B cell (primary cell): ENCODE measurements at regions not wholly inside any gene's neighbourhood (a gene's known extent, or its start where the extent isn't known, plus 50 kb on each side); places are given as distances from the start of the nearest gene placed in this dataset.

Experiments used
- ATAC-seq: fragments of 200-7000 bp; cut with Tn5 transposase; one replicate; pipeline ENCODE4 v1.10.0; 2021; ENCODE audit warnings: low read depth, mild to moderate bottlenecking, moderate number of reproducible peaks, moderate library complexity
- CTCF ChIA-PET: fragments of 350-600 bp; sonication (Branson Sonifier 250); formaldehyde crosslinking; loops from one replicate; lab custom pipeline; 2021; ENCODE audit warnings: antibody characterized with exemption, inconsistent platforms; lab: Charles Lee
- POLR2A ChIA-PET: fragments of 350-600 bp; sonication (Branson Sonifier 250); formaldehyde crosslinking; loops from one replicate; lab custom pipeline; 2021; ENCODE audit warnings: antibody characterized with exemption; lab: Charles Lee
- DNase-seq: peaks from one replicate; pipeline ENCODE4 v3.0.0; 2013
- H2AFZ ChIP-seq: 2 replicates; pipeline ENCODE4 v1.6.1; 2012; ENCODE audit warnings: mild to moderate bottlenecking, low read depth, low read length; ENCODE audit not compliant: insufficient read depth, poor library complexity, severe bottlenecking
- H3K27ac ChIP-seq, 2 donors: 1 replicate in 1 of 2; 2 replicates in 1 of 2; pipeline ENCODE4 v1.5.1; 2012 to 2013; ENCODE audit warnings: low read length in 2 of 2, mild to moderate bottlenecking in 2 of 2, moderate library complexity in 1 of 2
- H3K27me3 ChIP-seq, 4 experiments: fragments of 200-600 bp in 1 of 4; sonication (generic) in 1 of 4; replicated peaks in 1 of 4; 1 replicate in 2 of 4; 2 replicates in 2 of 4; pipeline versions ENCODE4 v1.6.1 to v1.7.0; 2013 to 2016; ENCODE audit warnings: low read length in 3 of 4, mild to moderate bottlenecking in 2 of 4, mixed read lengths in 1 of 4, moderate library complexity in 1 of 4; ENCODE audit not compliant: insufficient read depth in 4 of 4, control insufficient read depth in 3 of 4; ENCODE audit errors: control extremely low read depth in 1 of 4
- H3K36me3 ChIP-seq, 2 experiments: replicated peaks in 1 of 2; 1 replicate in 1 of 2; 2 replicates in 1 of 2; pipeline versions ENCODE4 v1.6.1 to v1.7.1; 2013; ENCODE audit warnings: low read length in 1 of 2; ENCODE audit not compliant: insufficient read depth in 2 of 2, control insufficient read depth in 1 of 2; ENCODE audit errors: control extremely low read depth in 1 of 2, extremely low read depth in 1 of 2
- H3K4me1 ChIP-seq, 2 donors: fragments of 200-600 bp in 1 of 2; sonication (generic) in 1 of 2; 1 replicate in 1 of 2; 2 replicates in 1 of 2; pipeline versions ENCODE4 v1.5.1 to v1.6.1; 2013 to 2017; ENCODE audit warnings: low read length in 2 of 2; ENCODE audit not compliant: control insufficient read depth in 2 of 2, insufficient read depth in 2 of 2
- H3K4me2 ChIP-seq: replicated peaks from 2 replicates; pipeline ENCODE3; 2012; ENCODE audit warnings: mild to moderate bottlenecking, low read depth, low read length; ENCODE audit not compliant: poor library complexity, severe bottlenecking
- H3K4me3 ChIP-seq, 5 experiments: fragments of 200-600 bp in 1 of 5; sonication (generic) in 1 of 5; 1 replicate in 3 of 5; 2 replicates in 2 of 5; pipeline versions ENCODE4 v1.5.1 to v1.7.0; 2011 to 2016; ENCODE audit warnings: low read length in 4 of 5, mild to moderate bottlenecking in 4 of 5, low read depth in 2 of 5, control low read depth in 1 of 5, moderate library complexity in 1 of 5; ENCODE audit not compliant: insufficient read depth in 1 of 5; ENCODE audit errors: control extremely low read depth in 1 of 5, extremely low read depth in 1 of 5
- H3K79me2 ChIP-seq: fragments of 200-600 bp; sonication (generic); one replicate; pipeline ENCODE4 v1.6.0; 2016; ENCODE audit warnings: low read length; ENCODE audit not compliant: control insufficient read depth, insufficient read depth
- H3K9ac ChIP-seq: fragments of 200-600 bp; sonication (generic); 2 replicates; pipeline ENCODE4 v1.6.1; 2017; ENCODE audit warnings: mild to moderate bottlenecking, low read length, moderate library complexity
- H3K9me3 ChIP-seq, 3 donors: one replicate each; pipeline versions ENCODE4 v1.6.1 to v1.7.1; 2013; ENCODE audit warnings: low read length in 2 of 3; ENCODE audit not compliant: control insufficient read depth in 2 of 3, insufficient read depth in 1 of 3; ENCODE audit errors: control extremely low read depth in 1 of 3
- H4K20me1 ChIP-seq: 2 replicates; pipeline ENCODE4 v1.6.0; 2012; ENCODE audit warnings: mild to moderate bottlenecking, low read length; ENCODE audit not compliant: insufficient read depth, control insufficient read depth, poor library complexity, severe bottlenecking
- H3K27ac Mint-ChIP-seq: one replicate; pipeline ENCODE4 v1.8.0; 2021; ENCODE audit warnings: mixed read lengths
- H3K27me3 Mint-ChIP-seq: one replicate; pipeline ENCODE4 v1.8.0; 2021; ENCODE audit warnings: mixed read lengths
- H3K4me1 Mint-ChIP-seq: one replicate; pipeline ENCODE4 v1.8.0; 2021; ENCODE audit warnings: mixed read lengths
- H3K4me3 Mint-ChIP-seq: one replicate; pipeline ENCODE4 v1.8.0; 2021; ENCODE audit warnings: mixed read lengths
- H3K9me3 Mint-ChIP-seq: one replicate; pipeline ENCODE4 v1.8.0; 2022; ENCODE audit warnings: mixed read lengths; ENCODE audit not compliant: insufficient read depth
- EZH2 ChIP-seq: IDR thresholded peaks from 2 replicates; pipeline ENCODE4 v1.6.1; 2012; ENCODE audit warnings: borderline replicate concordance, low read depth, mild to moderate bottlenecking, moderate library complexity, low read length; ENCODE audit not compliant: insufficient read depth, poor library complexity, severe bottlenecking
- WGBS: methylation state at CpG from one replicate; pipeline ENCODE4 v1.1.5; 2013; ENCODE audit warnings: missing lambda C conversion rate; ENCODE audit not compliant: insufficient coverage; 5-methylcytosine and 5-hydroxymethylcytosine counted together
- intact Hi-C: fragments of 100-400 bp; cut with micrococcal nuclease; formaldehyde crosslinking; loops from one replicate; pipeline ENCODE4 v1.10.0; 2022
- TF ChIP-seq, protein P1 (sequence below): fragments of 200-600 bp; IDR thresholded peaks from one replicate; pipeline ENCODE4 v1.8.0; 2022; ENCODE audit warnings: antibody characterized with exemption, mild to moderate bottlenecking

DNA sequence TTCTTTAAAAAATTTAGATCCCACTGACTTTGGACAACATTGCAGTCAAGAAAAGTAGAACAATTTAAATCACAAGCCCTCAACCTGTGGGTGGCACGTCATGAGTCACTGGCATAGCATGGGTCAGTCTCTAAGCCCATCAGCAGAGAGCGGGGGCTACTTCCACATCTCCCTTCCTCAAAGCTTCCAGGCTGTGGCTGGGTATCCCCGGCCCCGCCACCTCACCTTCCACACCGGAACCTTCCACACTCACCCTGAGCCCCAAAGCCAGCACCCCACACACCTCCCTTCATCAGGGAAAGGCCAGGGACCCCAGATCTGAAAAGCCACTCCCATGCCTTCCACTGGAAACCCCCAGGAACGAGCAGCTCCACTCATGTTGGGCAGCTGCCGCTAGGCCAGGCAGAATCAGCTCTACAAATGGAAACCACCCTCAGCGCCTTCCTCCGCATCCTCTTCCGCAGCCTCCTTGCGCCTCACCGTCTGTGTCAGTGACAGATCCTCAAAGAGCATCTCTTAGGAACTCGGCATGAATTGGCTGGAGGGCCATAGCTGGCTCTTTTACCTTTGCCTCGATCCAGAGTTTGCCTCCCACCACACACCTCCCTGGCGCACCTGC is 156.5 kb downstream of the ERCC6L2 start:
- ChIA-PET CTCF (no interaction called here), POLR2A (no interaction called here)
- Histone ChIP-seq H3K9ac (no peak overlapping the region), H3K4me3 (no peak overlapping the region), H3K36me3 (no peaks in the 10 kb centered on the region), H3K79me2 (no peaks in the 10 kb centered on the region), H3K9me3 (peaks cover 0 to 28% (median 0%) of the 10 kb centered on the region in 3 donors), H3K27me3 (peaks cover 0 to 17% (median 9%) of the 10 kb centered on the region in 4 experiments), H4K20me1 (no peaks in the 10 kb centered on the region), H2AFZ (no peak overlapping the region), H3K4me2 (no peak overlapping the region), H3K27ac (no peak overlapping the region), H3K4me1 (peaks cover 2 to 4% of the 10 kb centered on the region in 2 donors)
- DNase-seq (no peak), ATAC-seq (no peak)
- intact Hi-C loops, result no loop called here
- no peak overlapping the region for H3K27ac Mint-ChIP-seq
- peaks cover 4% of the 10 kb centered on the region for H3K4me1 Mint-ChIP-seq
- WGBS, result 89% methylated on average over 15 of the region's 15 CpGs
- TF ChIP-seq, protein P1, sequence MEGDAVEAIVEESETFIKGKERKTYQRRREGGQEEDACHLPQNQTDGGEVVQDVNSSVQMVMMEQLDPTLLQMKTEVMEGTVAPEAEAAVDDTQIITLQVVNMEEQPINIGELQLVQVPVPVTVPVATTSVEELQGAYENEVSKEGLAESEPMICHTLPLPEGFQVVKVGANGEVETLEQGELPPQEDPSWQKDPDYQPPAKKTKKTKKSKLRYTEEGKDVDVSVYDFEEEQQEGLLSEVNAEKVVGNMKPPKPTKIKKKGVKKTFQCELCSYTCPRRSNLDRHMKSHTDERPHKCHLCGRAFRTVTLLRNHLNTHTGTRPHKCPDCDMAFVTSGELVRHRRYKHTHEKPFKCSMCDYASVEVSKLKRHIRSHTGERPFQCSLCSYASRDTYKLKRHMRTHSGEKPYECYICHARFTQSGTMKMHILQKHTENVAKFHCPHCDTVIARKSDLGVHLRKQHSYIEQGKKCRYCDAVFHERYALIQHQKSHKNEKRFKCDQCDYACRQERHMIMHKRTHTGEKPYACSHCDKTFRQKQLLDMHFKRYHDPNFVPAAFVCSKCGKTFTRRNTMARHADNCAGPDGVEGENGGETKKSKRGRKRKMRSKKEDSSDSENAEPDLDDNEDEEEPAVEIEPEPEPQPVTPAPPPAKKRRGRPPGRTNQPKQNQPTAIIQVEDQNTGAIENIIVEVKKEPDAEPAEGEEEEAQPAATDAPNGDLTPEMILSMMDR, result no peak
- TF ChIP-seq EZH2, result no peak
- H3K9me3 Mint-ChIP-seq, result peaks cover 5% of the 10 kb centered on the region
- H3K4me3 Mint-ChIP-seq, result no peak overlapping the region
- peaks cover 39% of the 10 kb centered on the region for H3K27me3 Mint-ChIP-seq

DNA sequence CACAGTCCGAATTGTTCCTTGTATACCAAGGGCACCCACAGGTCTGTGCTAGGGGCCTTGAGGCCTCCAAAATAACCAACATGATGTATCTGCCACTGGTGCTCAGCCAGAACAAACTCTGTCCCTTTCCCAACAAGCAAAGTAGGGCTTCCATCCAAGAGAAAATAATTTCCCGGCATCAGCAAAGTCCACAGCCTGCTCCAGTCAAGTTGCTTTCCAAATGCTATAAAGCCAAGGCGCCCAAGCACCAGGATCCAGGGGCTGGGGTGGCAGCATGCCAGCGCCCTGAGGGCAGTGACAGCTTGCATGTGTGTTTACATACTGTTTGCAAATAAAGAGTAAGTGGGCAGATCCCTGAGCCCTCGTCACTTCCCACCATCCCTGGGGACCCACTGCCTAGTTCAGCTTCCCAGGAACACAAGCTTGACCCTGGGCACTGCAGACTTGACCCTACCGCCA is 155.9 kb downstream of the ERCC6L2 start:
- no peaks in the 10 kb centered on the region for H3K79me2 ChIP-seq
- peaks cover 0 to 28% (median 0%) of the 10 kb centered on the region in 3 donors for H3K9me3 ChIP-seq
- H3K36me3 ChIP-seq, result no peaks in the 10 kb centered on the region
- ChIA-PET POLR2A (no interaction called here), CTCF (no interaction called here)
- H3K9me3 Mint-ChIP-seq, result peaks cover 4% of the 10 kb centered on the region
- peaks cover 45% of the 10 kb centered on the region for H3K27me3 Mint-ChIP-seq
- intact Hi-C loops, result no loop called here
- H3K27ac Mint-ChIP-seq, result no peak overlapping the region
- peaks cover 4 to 9% of the 10 kb centered on the region in 2 donors for H3K4me1 ChIP-seq
- no peak overlapping the region for H3K4me2 ChIP-seq
- H3K27ac ChIP-seq, result no peak overlapping the region
- 95% methylated on average over 5 of the region's 6 CpGs for WGBS
- no peak overlapping the region for H3K4me3 ChIP-seq
- H3K27me3 ChIP-seq, result peaks cover 0 to 23% (median 14%) of the 10 kb centered on the region in 4 experiments
- no peaks in the 10 kb centered on the region for H4K20me1 ChIP-seq
- no peak for TF ChIP-seq EZH2
- TF ChIP-seq, protein P1, result no peak
- no peak overlapping the region for H3K9ac ChIP-seq
- H2AFZ ChIP-seq, result no peak overlapping the region
- ATAC-seq (no peak), DNase-seq (no peak)
- peaks cover 4% of the 10 kb centered on the region for H3K4me1 Mint-ChIP-seq
- no peak overlapping the region for H3K4me3 Mint-ChIP-seq
